ENCODE measurements at regions not wholly inside any gene's neighbourhood (a gene's known extent, or its start where the extent isn't known, plus 50 kb on each side); places are given as distances from the start of the nearest gene placed in this dataset.

- no peak overlapping the region for H4K8ac ChIP-seq (ENCODE audit: extremely low read depth, insufficient read depth, low read length)
- no peak overlapping the region for H3K18ac ChIP-seq (ENCODE audit: extremely low read depth, low read length)
- H3K23ac ChIP-seq (ENCODE audit: insufficient read length), result no peak overlapping the region
- H3K23me2 ChIP-seq (ENCODE audit: low read depth, low read length), result no peaks in the 10 kb centered on the region
- TF ChIP-seq JUND (IDR thresholded peaks at IDR 0.05; ENCODE audit: low read length), result no peak
- TF ChIP-seq GABPA (IDR thresholded peaks at IDR 0.05; ENCODE audit: borderline replicate concordance, insufficient read depth, low read length), result no peak
- no peak for TF ChIP-seq CBX5 (IDR thresholded peaks at IDR 0.05; ENCODE audit: low read depth, low read length)
- no peak for TF ChIP-seq RAD21 (IDR thresholded peaks at IDR 0.05 in 1 of 2, conservative IDR thresholded peaks at IDR 0.05 in 1 of 2; ENCODE audit: low read depth in 2 of 2, low read length in 2 of 2)
- TF ChIP-seq SIN3A (conservative IDR thresholded peaks at IDR 0.05 in 1 of 2, IDR thresholded peaks at IDR 0.05 in 1 of 2; ENCODE audit: low read depth in 1 of 2, low read length in 2 of 2), result no peak
- TF ChIP-seq RFX5 (IDR thresholded peaks at IDR 0.05; ENCODE audit: borderline replicate concordance, low read depth, low read length), result no peak
- no peak for TF ChIP-seq SAP30 (IDR thresholded peaks at IDR 0.05; ENCODE audit: insufficient read depth, insufficient replicate concordance, low read length)
- TF ChIP-seq SUZ12 (IDR thresholded peaks at IDR 0.05; ENCODE audit: low read length), result no peak
- TF ChIP-seq TAF1 (IDR thresholded peaks at IDR 0.05; ENCODE audit: low read depth, low read length), result no peak
- TF ChIP-seq CBX8 (IDR thresholded peaks at IDR 0.05; ENCODE audit: borderline replicate concordance, low read depth, low read length), result no peak
- no peak for TF ChIP-seq BACH1 (IDR thresholded peaks at IDR 0.05; ENCODE audit: low read length)
- TF ChIP-seq SP4 (IDR thresholded peaks at IDR 0.05; ENCODE audit: low read length), result no peak
- TF ChIP-seq POLR2AphosphoS5 (IDR thresholded peaks at IDR 0.05; ENCODE audit: low read depth, low read length), result no peak
- no peak for TF ChIP-seq EP300 (IDR thresholded peaks at IDR 0.05; ENCODE audit: borderline replicate concordance in 1 of 2, low read depth in 2 of 2, low read length in 2 of 2)
- no peak overlapping the region for H2BK5ac ChIP-seq (ENCODE audit: low read depth, low read length)
- H3K9ac ChIP-seq (replicated peaks in 1 of 4; ENCODE audit: extremely low read depth in 1 of 4, low read depth in 3 of 4, low read length in 3 of 4), result no peak overlapping the region
- no peaks in the 10 kb centered on the region for H3K4me1 ChIP-seq (replicated peaks in 1 of 4; ENCODE audit: control insufficient read depth in 3 of 4, insufficient read depth in 4 of 4, low read length in 3 of 4)
- no peaks in the 10 kb centered on the region for H4K20me1 ChIP-seq (replicated peaks in 1 of 2; ENCODE audit: control insufficient read depth in 1 of 2, insufficient read depth in 2 of 2, low read length in 2 of 2)
- H2AFZ ChIP-seq (ENCODE audit: low read length), result no peak overlapping the region
- no peak overlapping the region for H2BK12ac ChIP-seq (ENCODE audit: low read depth, low read length)
- no peak overlapping the region for H3K14ac ChIP-seq (ENCODE audit: insufficient read length)
- H3K27me3 ChIP-seq (replicated peaks in 1 of 4; ENCODE audit: control insufficient read depth in 3 of 4, extremely low read depth in 1 of 4, insufficient read depth in 3 of 4, low read length in 3 of 4), result no peaks in the 10 kb centered on the region
- no peak overlapping the region for H3K4ac ChIP-seq (replicated peaks; ENCODE audit: insufficient read length, low read depth, low read length)
- no peaks in the 10 kb centered on the region for H3K79me2 ChIP-seq (ENCODE audit: control insufficient read depth in 1 of 2, insufficient read depth in 2 of 2, low read length in 2 of 2)
- H3K9me3 ChIP-seq (ENCODE audit: insufficient read depth in 2 of 2, low read depth in 1 of 2, low read length in 1 of 2), result no peaks in the 10 kb centered on the region
- ChIA-PET CTCF (ENCODE audit: partially characterized antibody) (interaction anchor here (1.2 kb wide), 1 partner anchor 331 kb away, joined by 3 read pairs; no protein-coding TSS in a partner anchor), POLR2A (ENCODE audit: partially characterized antibody) (no interaction called here)
- no peak overlapping the region for H3K27ac ChIP-seq (ENCODE audit: low read depth, low read length)
- H3K79me1 ChIP-seq (ENCODE audit: low read depth, low read length), result no peaks in the 10 kb centered on the region
- no peak overlapping the region for H2BK120ac ChIP-seq (replicated peaks; ENCODE audit: low read depth, low read length)
- DNase-seq (ENCODE audit: low read depth in 1 of 2, low spot score in 2 of 2) (no peak), FAIRE-seq (no peak)
- no peak overlapping the region for H3K56ac ChIP-seq (replicated peaks; ENCODE audit: insufficient read length, low read depth, low read length)
- no peak overlapping the region for H2BK15ac ChIP-seq (ENCODE audit: low read length)
- H2BK20ac ChIP-seq (ENCODE audit: low read length), result no peak overlapping the region
- no peak overlapping the region for H4K91ac ChIP-seq (replicated peaks; ENCODE audit: insufficient read length, low read length)
- no peak overlapping the region for H2AK5ac ChIP-seq (ENCODE audit: low read depth, low read length)
- no peak overlapping the region for H3K4me3 ChIP-seq (ENCODE audit: extremely low read depth in 1 of 4, insufficient read depth in 2 of 4, low read depth in 3 of 4, low read length in 4 of 4)
- H3K36me3 ChIP-seq (ENCODE audit: control insufficient read depth in 2 of 4, insufficient read depth in 4 of 4, low read length in 3 of 4), result no peaks in the 10 kb centered on the region
- no peak overlapping the region for H4K5ac ChIP-seq (ENCODE audit: insufficient read length, low read depth, low read length)
- H3K4me2 ChIP-seq (ENCODE audit: insufficient read depth in 1 of 2, low read depth in 2 of 2, low read length in 2 of 2), result no peak overlapping the region
Measured at GRCh38 chr2:193141998-193142397, 947.3 kb upstream of the TMEFF2 start.
